ENCODE measurements at regions not wholly inside any gene's neighbourhood (a gene's known extent, or its start where the extent isn't known, plus 50 kb on each side); places are given as distances from the start of the nearest gene placed in this dataset.
"Not testable (repeated sequence)": the region's sequence is repeated elsewhere in the genome, so short reads cannot be mapped to it uniquely, and the experiment has no call there.

DNA sequence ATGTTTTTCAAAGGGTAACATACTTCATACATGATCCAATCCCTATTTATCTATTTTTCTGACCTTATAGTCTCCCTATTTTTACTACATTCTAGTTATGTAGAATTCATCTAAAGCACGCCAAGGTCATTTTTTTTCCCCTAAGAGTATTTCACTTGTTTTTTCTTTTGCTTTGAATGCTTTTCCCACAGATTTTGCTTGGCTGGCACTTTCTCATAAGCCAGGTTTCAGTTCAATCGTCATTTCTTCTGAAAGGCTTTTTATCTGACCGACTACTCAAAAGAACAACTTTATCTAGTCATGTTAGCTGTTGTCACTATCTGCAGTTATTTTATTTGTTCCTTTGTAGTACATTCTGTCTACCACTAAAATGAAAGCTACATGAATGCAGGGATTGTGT, 1274.6 kb downstream of the REEP3 start:
- H3K4me1 Mint-ChIP-seq, result no peaks in the 10 kb centered on the region
- no peaks in the 10 kb centered on the region for H3K36me3 Mint-ChIP-seq
- TF ChIP-seq CTCF (IDR thresholded peaks at IDR 0.05; ENCODE audit: unreplicated experiment), result no peak
- peaks cover 8% of the 10 kb centered on the region for H3K9me3 Mint-ChIP-seq
- no peaks in the 10 kb centered on the region for H3K27me3 Mint-ChIP-seq (ENCODE audit: low read depth)
- H3K27ac Mint-ChIP-seq, result no peak overlapping the region
- DNase-seq (ENCODE audit: low spot score in 2 of 2, unreplicated experiment in 2 of 2), result no peak
- no peak overlapping the region for H3K4me3 Mint-ChIP-seq

GRCh38 chr10:64798297-64798696, 1277.1 kb downstream of the REEP3 start:
- no peak for DNase-seq (ENCODE audit: low spot score in 2 of 2, unreplicated experiment in 2 of 2)
- Mint-ChIP-seq H3K9me3 (peaks cover 8% of the 10 kb centered on the region), H3K27me3 (ENCODE audit: low read depth) (no peaks in the 10 kb centered on the region), H3K4me1 (no peaks in the 10 kb centered on the region), H3K27ac (no peak overlapping the region), H3K4me3 (no peak overlapping the region), H3K36me3 (no peaks in the 10 kb centered on the region)
- TF ChIP-seq CTCF (IDR thresholded peaks at IDR 0.05; ENCODE audit: unreplicated experiment), result no peak

- H3K27me3 Mint-ChIP-seq (ENCODE audit: low read depth); H3K36me3 Mint-ChIP-seq; H3K27ac Mint-ChIP-seq; H3K4me1 Mint-ChIP-seq; H3K4me3 Mint-ChIP-seq; H3K9me3 Mint-ChIP-seq; DNase-seq (ENCODE audit: low spot score in 2 of 2, unreplicated experiment in 2 of 2): not testable (repeated sequence)
These were observed 1287.0 kb downstream of the REEP3 start for GRCh38 chr10:64808233-64808632.

- not testable (repeated sequence) for H3K4me3 Mint-ChIP-seq; H3K4me1 Mint-ChIP-seq; DNase-seq (ENCODE audit: low spot score in 2 of 2, unreplicated experiment in 2 of 2)
These were observed 1288.8 kb downstream of the REEP3 start for GRCh38 chr10:64810046-64810445.

GRCh38 chr10:64813391-64813790, 1292.2 kb downstream of the REEP3 start:
- H3K36me3 Mint-ChIP-seq, result no peaks in the 10 kb centered on the region
- H3K27ac Mint-ChIP-seq, result no peak overlapping the region
- H3K27me3 Mint-ChIP-seq (ENCODE audit: low read depth), result no peaks in the 10 kb centered on the region
- DNase-seq (ENCODE audit: low spot score in 2 of 2, unreplicated experiment in 2 of 2), result no peak
- TF ChIP-seq CTCF (IDR thresholded peaks at IDR 0.05; ENCODE audit: unreplicated experiment), result no peak
- H3K4me3 Mint-ChIP-seq, result no peak overlapping the region
- no peaks in the 10 kb centered on the region for H3K9me3 Mint-ChIP-seq
- H3K4me1 Mint-ChIP-seq, result peaks cover 12% of the 10 kb centered on the region

More at GRCh38 chr10:64810046-64810445, 1288.8 kb downstream of the REEP3 start:
- not testable (repeated sequence) for H3K36me3 Mint-ChIP-seq; H3K27ac Mint-ChIP-seq; H3K27me3 Mint-ChIP-seq (ENCODE audit: low read depth); H3K9me3 Mint-ChIP-seq

DNA sequence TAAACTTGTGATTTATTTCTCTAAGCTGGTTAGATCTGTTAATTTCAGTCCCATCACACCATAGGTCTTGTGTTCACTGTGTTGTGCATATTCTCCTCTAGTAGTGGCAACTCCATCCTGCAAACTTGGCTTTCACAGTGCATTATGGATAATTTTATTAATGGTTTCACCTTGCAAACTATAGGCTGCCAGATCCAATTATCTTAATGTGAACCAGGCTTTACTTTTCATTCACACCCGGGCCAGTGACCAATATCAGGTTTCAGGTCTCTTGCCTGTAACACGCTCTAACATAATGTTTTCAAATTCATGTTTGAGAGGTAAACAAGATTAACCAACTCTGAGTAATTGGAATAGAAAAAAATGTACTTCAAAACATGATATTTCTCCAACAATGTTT, 1293.0 kb downstream of the REEP3 start:
- DNase-seq (ENCODE audit: low spot score in 2 of 2, unreplicated experiment in 2 of 2), result no peak
- Mint-ChIP-seq H3K9me3 (no peaks in the 10 kb centered on the region), H3K4me3 (no peak overlapping the region), H3K4me1 (peaks cover 12% of the 10 kb centered on the region), H3K36me3 (no peaks in the 10 kb centered on the region), H3K27me3 (ENCODE audit: low read depth) (no peaks in the 10 kb centered on the region), H3K27ac (no peak overlapping the region)
- no peak for TF ChIP-seq CTCF (IDR thresholded peaks at IDR 0.05; ENCODE audit: unreplicated experiment)

- no peaks in the 10 kb centered on the region for H3K9me3 Mint-ChIP-seq
- H3K27ac Mint-ChIP-seq, result no peak overlapping the region
- no peaks in the 10 kb centered on the region for H3K4me1 Mint-ChIP-seq
- H3K4me3 Mint-ChIP-seq, result no peak overlapping the region
- H3K36me3 Mint-ChIP-seq, result no peaks in the 10 kb centered on the region
- no peaks in the 10 kb centered on the region for H3K27me3 Mint-ChIP-seq (ENCODE audit: low read depth)
- no peak for DNase-seq (ENCODE audit: low spot score in 2 of 2, unreplicated experiment in 2 of 2)
- no peak for TF ChIP-seq CTCF (IDR thresholded peaks at IDR 0.05; ENCODE audit: unreplicated experiment)
These were observed 1308.7 kb downstream of the REEP3 start for GRCh38 chr10:64829888-64830412.

Measured in mesothelial cell of epicardium (in vitro differentiated cells).